RWPE2 (cell line): ENCODE measurements at regions not wholly inside any gene's neighbourhood (a gene's known extent, or its start where the extent isn't known, plus 50 kb on each side); places are given as distances from the start of the nearest gene placed in this dataset.
A peak's percentile ranks its signal among the peaks of the same experiment; 100 is the strongest.

Source experiments
- ATAC-seq: fragments of 200-7000 bp; cut with Tn5 transposase; 3 replicates; pipeline ENCODE4 v1.9.1; 2021; ENCODE audit warnings: low read depth
- DNase-seq: peaks from one replicate; pipeline ENCODE4 v3.0.0-alpha.2; 2020; ENCODE audit warnings: low spot score
- H3K27ac ChIP-seq: fragments of 450-650 bp; 2 replicates; pipeline ENCODE4 v1.5.1; 2017; ENCODE audit warnings: mild to moderate bottlenecking; ENCODE audit not compliant: poor library complexity, severe bottlenecking
- H3K27me3 ChIP-seq: fragments of 250-450 bp; sonication (Bioruptor Pico); 2 replicates; pipeline ENCODE4 v1.5.1; 2021; ENCODE audit warnings: mild to moderate bottlenecking, moderate library complexity; ENCODE audit not compliant: insufficient read depth, poor library complexity, severe bottlenecking
- H3K36me3 ChIP-seq: fragments of 250-450 bp; sonication (Bioruptor Pico); 2 replicates; pipeline ENCODE4 v1.5.1; 2020; ENCODE audit warnings: low read depth, mild to moderate bottlenecking, moderate library complexity
- H3K4me1 ChIP-seq: fragments of 250-450 bp; sonication (Bioruptor Pico); 2 replicates; pipeline ENCODE4 v1.5.1; 2021; ENCODE audit warnings: mild to moderate bottlenecking, moderate library complexity; ENCODE audit not compliant: insufficient read depth, poor library complexity, severe bottlenecking
- H3K4me3 ChIP-seq: fragments of 250-450 bp; sonication (Bioruptor Pico); 2 replicates; pipeline ENCODE4 v1.5.1; 2021; ENCODE audit warnings: mild to moderate bottlenecking, moderate library complexity; ENCODE audit not compliant: severe bottlenecking
- H3K9me3 ChIP-seq: fragments of 250-450 bp; sonication (Bioruptor Pico); 2 replicates; pipeline ENCODE4 v1.5.1; 2021; ENCODE audit warnings: mild to moderate bottlenecking, moderate library complexity; ENCODE audit not compliant: severe bottlenecking
- TF ChIP-seq, protein P1 (sequence below): fragments of 450-650 bp; IDR thresholded peaks from one replicate; pipeline ENCODE4 v1.5.1; 2017; ENCODE audit warnings: mild to moderate bottlenecking, moderate library complexity; ENCODE audit not compliant: poor library complexity, severe bottlenecking

DNA sequence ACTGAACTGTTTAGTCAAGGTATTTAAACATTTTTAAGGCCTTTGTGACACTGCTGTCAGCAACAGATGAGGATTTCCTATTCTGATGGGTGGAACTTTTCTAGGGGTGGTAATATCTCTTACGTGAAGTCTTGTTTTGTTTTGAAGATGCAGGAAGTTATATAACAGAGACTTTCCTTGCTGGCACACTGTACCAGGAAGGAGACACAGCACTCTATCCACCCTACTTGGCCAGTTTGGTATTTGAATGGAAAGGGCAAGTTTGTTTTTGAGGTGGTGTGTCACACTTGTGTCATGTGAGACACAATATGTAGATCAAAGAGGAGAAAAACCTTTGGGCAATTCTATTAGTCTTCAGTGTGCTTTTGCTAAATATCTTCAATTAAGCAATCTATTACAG, 51.6 kb upstream of the SRP54 start:
- H3K4me3 ChIP-seq: no peak overlapping the region
- ATAC-seq (no peak), DNase-seq (no peak)
- peaks cover 8% of the 10 kb centered on the region for H3K4me1 ChIP-seq
- no peaks in the 10 kb centered on the region for H3K27me3 ChIP-seq
- no peaks in the 10 kb centered on the region for H3K9me3 ChIP-seq
- H3K36me3 ChIP-seq: no peaks in the 10 kb centered on the region
- H3K27ac ChIP-seq: no peak overlapping the region
- TF ChIP-seq, protein P1, sequence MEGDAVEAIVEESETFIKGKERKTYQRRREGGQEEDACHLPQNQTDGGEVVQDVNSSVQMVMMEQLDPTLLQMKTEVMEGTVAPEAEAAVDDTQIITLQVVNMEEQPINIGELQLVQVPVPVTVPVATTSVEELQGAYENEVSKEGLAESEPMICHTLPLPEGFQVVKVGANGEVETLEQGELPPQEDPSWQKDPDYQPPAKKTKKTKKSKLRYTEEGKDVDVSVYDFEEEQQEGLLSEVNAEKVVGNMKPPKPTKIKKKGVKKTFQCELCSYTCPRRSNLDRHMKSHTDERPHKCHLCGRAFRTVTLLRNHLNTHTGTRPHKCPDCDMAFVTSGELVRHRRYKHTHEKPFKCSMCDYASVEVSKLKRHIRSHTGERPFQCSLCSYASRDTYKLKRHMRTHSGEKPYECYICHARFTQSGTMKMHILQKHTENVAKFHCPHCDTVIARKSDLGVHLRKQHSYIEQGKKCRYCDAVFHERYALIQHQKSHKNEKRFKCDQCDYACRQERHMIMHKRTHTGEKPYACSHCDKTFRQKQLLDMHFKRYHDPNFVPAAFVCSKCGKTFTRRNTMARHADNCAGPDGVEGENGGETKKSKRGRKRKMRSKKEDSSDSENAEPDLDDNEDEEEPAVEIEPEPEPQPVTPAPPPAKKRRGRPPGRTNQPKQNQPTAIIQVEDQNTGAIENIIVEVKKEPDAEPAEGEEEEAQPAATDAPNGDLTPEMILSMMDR: no peak

DNA sequence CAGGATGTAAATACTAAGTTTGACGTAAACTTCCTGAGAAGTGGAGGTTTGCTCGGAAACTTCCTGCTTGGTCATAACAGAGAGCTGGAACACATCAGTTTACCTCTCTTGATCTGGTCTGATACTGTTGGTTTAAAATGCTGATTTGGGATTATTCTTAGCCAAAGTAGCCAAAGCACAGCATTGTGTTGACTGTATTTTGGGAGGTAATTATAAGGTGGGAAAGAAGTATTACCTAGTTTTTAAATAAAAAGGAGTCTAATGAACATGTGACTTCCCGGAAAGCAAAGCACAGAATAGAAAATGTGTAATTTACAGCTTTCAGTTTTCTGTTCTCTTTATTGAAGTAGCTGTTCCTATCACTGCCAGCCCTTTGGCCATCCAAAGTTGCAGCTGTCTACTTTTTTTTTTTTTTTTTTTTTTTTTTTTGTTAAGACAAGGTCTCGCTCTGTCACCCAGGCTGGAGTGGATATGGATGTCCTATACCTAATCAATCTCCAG, 52.2 kb upstream of the SRP54 start:
- Histone ChIP-seq H3K27ac (no peak overlapping the region), H3K36me3 (no peaks in the 10 kb centered on the region), H3K4me1 (peaks cover 8% of the 10 kb centered on the region), H3K9me3 (no peaks in the 10 kb centered on the region), H3K4me3 (no peak overlapping the region), H3K27me3 (no peaks in the 10 kb centered on the region)
- TF ChIP-seq, protein P1: no peak
- DNase-seq (no peak), ATAC-seq (no peak)

DNA sequence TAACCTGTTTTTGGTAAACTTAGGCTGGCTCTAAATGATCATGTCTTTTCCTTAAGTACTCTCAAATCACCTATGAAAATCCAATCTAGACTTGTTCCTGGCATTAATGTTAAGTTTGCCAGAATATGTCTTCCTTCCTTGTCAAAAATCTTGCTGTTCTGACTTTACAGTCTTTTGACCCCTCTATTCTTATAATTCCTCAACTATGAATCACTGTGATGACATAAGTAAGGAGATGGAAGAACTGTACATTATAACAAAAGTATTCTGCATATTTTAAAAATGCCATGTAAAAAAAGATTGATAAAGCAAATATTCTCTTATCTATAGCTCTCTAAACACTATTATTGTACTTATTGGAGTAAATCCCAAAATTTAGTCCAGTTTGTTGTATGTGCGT, 51.4 kb upstream of the BAZ1A start:
- Histone ChIP-seq H3K9me3 (no peaks in the 10 kb centered on the region), H3K27me3 (no peaks in the 10 kb centered on the region), H3K27ac (no peak overlapping the region), H3K4me1 (peaks cover 8% of the 10 kb centered on the region), H3K4me3 (no peak overlapping the region), H3K36me3 (no peaks in the 10 kb centered on the region)
- no peak for DNase-seq
- ATAC-seq: peak; percentile 60; the same call in 2 of the 3 replicates
- TF ChIP-seq, protein P1: no peak
